ENCODE measurements at regions not wholly inside any gene's neighbourhood (a gene's known extent, or its start where the extent isn't known, plus 50 kb on each side); places are given as distances from the start of the nearest gene placed in this dataset.

DNA sequence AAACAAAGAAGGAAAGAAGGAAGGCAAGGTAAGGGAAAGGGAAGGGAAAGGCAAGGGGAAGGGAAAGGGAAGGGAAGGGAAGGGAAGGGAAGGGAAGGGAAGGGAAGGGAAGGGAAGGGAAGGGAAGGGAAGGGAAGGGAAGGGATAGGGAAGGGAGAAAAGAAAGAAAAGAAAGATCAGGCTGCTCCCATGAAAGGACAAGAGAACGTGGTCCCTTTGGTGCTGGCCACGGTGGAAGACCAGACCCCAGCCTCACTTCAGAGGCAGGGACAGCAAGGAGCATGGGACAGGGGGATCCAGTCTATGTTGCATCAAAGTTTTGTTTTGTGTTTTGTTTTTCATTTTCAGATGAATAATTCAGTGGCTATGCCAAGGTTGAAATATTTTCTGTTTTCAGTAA lies 111.4 kb upstream of the IGF1R start:
- Histone ChIP-seq H3K4me3 (no peak overlapping the region), H3K4me1 (no peaks in the 10 kb centered on the region), H3K9me3 (0 out of 3 replicates have a peak, but pooled peaks cover 5% of the 10 kb centered on the region), H3K4me2 (no peak overlapping the region), H3K27ac (no peak overlapping the region)
- ChIA-PET POLR2A (no interaction called here), CTCF (interaction anchor here (4.4 kb wide), 1 partner anchor 17 kb away, joined by 20 read pairs; no protein-coding TSS in a partner anchor)
- no peak for TF ChIP-seq HDAC2 (IDR thresholded peaks at IDR 0.05)
- ATAC-seq (no peak), FAIRE-seq (no peak), DNase-seq (ENCODE audit: low read depth in 1 of 2, low spot score in 1 of 2) (no peak)
- WGBS (ENCODE audit: missing lambda C conversion rate), result 5% methylated on average over 2 of the region's 2 CpGs

DNA sequence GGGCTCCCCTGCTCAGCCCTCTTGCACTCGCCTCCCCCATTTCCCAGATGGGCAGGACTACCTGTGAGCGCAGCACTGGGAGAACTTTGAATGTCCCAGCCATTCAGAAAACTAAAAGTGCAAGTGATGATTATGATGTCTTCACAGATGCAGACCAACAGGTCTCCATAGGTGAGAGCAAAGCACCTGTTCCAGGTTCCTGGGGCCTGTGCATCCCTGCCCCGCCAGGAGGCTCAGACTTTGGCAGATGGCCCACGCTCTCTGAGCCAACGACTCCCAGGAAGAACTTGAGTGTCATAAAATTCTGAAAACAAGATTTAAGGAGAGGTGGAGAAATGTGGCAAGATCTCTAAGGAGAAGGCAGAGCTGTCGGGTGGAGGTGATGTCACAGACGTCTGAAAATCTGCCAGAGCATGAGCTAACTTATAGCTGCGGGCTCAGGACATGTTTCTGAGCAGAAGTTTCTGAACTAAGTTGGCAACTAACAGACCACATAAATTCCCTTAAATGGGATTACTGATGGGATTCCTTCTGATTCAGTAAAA lies 110.8 kb upstream of the IGF1R start:
- Histone ChIP-seq H3K4me3 (no peak overlapping the region), H3K4me1 (no peaks in the 10 kb centered on the region), H3K27ac (no peak overlapping the region), H3K9me3 (0 out of 3 replicates have a peak, but pooled peaks cover 5% of the 10 kb centered on the region), H3K4me2 (no peak overlapping the region)
- no peak for FAIRE-seq
- POLR2A ChIA-PET, result no interaction called here
- 22% methylated on average over 8 of the region's 8 CpGs for WGBS (ENCODE audit: missing lambda C conversion rate)
- no peak for DNase-seq (ENCODE audit: low read depth in 1 of 2, low spot score in 1 of 2)
- no peak for ATAC-seq
- CTCF ChIA-PET, result interaction anchor here (0.5 to 4.4 kb wide), 4 partner anchors 10 to 40 kb away, joined by 3 to 20 read pairs (median 4); no protein-coding TSS in a partner anchor
- TF ChIP-seq RCOR1 (IDR thresholded peaks at IDR 0.05; ENCODE audit: low read depth, low read length) (no peak), SREBF2 (IDR thresholded peaks at IDR 0.05) (no peak), USF2 (IDR thresholded peaks at IDR 0.05) (no peak), RARB (CRISPR knock-in tag; IDR thresholded peaks at IDR 0.05) (no peak), KDM5A (IDR thresholded peaks at IDR 0.05) (no peak), HOXA7 (CRISPR knock-in tag; IDR thresholded peaks at IDR 0.05) (no peak), EHMT2 (IDR thresholded peaks at IDR 0.05; ENCODE audit: low read depth) (no peak), EHF (CRISPR knock-in tag; IDR thresholded peaks at IDR 0.05) (no peak), ZC3H11A (IDR thresholded peaks at IDR 0.05) (no peak), BHLHE40 (IDR thresholded peaks at IDR 0.05; ENCODE audit: low read depth, low read length) (no peak), RFX5 (IDR thresholded peaks at IDR 0.05) (no peak), HOXB5 (CRISPR knock-in tag; IDR thresholded peaks at IDR 0.05) (no peak), GATA3 (IDR thresholded peaks at IDR 0.05; ENCODE audit: borderline replicate concordance) (no peak), FOSL2 (IDR thresholded peaks at IDR 0.05) (no peak), FOSL2 (CRISPR knock-in tag; IDR thresholded peaks at IDR 0.05) (no peak), SMC3 (IDR thresholded peaks at IDR 0.05) (no peak)
- TF ChIP-seq, protein P1, sequence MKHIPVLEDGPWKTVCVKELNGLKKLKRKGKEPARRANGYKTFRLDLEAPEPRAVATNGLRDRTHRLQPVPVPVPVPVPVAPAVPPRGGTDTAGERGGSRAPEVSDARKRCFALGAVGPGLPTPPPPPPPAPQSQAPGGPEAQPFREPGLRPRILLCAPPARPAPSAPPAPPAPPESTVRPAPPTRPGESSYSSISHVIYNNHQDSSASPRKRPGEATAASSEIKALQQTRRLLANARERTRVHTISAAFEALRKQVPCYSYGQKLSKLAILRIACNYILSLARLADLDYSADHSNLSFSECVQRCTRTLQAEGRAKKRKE (CRISPR knock-in tag; IDR thresholded peaks at IDR 0.05; ENCODE audit: low read depth), result no peak

- WGBS (ENCODE audit: missing lambda C conversion rate), result 55% methylated on average over 14 of the region's 14 CpGs
- Histone ChIP-seq H3K4me2 (no peak overlapping the region), H3K4me3 (no peak overlapping the region), H3K4me1 (no peaks in the 10 kb centered on the region), H3K9me3 (0 out of 3 replicates have a peak, but pooled peaks cover 5% of the 10 kb centered on the region), H3K27ac (no peak overlapping the region)
- ATAC-seq, result no peak
- no peak for TF ChIP-seq HOXB5 (CRISPR knock-in tag; IDR thresholded peaks at IDR 0.05)
- no peak for TF ChIP-seq ESRRA (IDR thresholded peaks at IDR 0.05; ENCODE audit: borderline replicate concordance, low read length)
- no peak for TF ChIP-seq EHMT2 (IDR thresholded peaks at IDR 0.05; ENCODE audit: low read depth)
- TF ChIP-seq PHF8 (IDR thresholded peaks at IDR 0.05; ENCODE audit: borderline replicate concordance, low read depth), result no peak
- no peak for TF ChIP-seq MAFK (IDR thresholded peaks at IDR 0.05; ENCODE audit: partially characterized antibody)
- TF ChIP-seq HOXA7 (CRISPR knock-in tag; IDR thresholded peaks at IDR 0.05), result no peak
- TF ChIP-seq, protein P2, sequence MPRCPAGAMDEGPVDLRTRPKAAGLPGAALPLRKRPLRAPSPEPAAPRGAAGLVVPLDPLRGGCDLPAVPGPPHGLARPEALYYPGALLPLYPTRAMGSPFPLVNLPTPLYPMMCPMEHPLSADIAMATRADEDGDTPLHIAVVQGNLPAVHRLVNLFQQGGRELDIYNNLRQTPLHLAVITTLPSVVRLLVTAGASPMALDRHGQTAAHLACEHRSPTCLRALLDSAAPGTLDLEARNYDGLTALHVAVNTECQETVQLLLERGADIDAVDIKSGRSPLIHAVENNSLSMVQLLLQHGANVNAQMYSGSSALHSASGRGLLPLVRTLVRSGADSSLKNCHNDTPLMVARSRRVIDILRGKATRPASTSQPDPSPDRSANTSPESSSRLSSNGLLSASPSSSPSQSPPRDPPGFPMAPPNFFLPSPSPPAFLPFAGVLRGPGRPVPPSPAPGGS (IDR thresholded peaks at IDR 0.05), result no peak
- TF ChIP-seq POLR2AphosphoS2 (conservative IDR thresholded peaks at IDR 0.05; ENCODE audit: low read length), result no peak
- no peak for TF ChIP-seq FOSB (CRISPR knock-in tag; IDR thresholded peaks at IDR 0.05)
- CTCF ChIA-PET, result no interaction called here
- POLR2A ChIA-PET, result no interaction called here
- peak; percentile 13 for FAIRE-seq
- no peak for DNase-seq (ENCODE audit: low read depth in 1 of 2, low spot score in 1 of 2)
Observed at GRCh38 chr15:98541519-98541918, 106.8 kb upstream of the IGF1R start.

All from A549 (cell line).